ENCODE measurements at regions not wholly inside any gene's neighbourhood (a gene's known extent, or its start where the extent isn't known, plus 50 kb on each side); places are given as distances from the start of the nearest gene placed in this dataset.

DNA sequence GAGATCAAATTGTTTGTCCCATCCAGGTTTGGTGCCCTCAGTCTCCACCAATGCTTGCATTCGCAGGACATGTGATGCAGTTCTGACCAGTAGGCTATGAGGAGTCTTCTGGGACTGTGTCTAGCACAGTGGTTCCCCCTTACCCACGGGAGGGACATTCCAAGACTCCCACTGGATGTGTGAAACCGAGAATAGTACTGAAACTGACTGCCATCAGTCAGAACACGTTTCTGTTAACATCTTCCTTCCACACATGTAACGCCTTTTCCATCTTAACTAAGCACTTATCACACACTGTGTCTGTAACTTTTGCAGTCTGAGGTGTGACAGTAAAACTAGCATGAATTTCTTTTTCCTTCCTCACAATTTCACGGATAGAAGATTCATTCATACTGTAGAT is 74.7 kb downstream of the PTTG1 start:
- H3K79me2 ChIP-seq (ENCODE audit: control insufficient read depth, insufficient read depth, low read length), result no peaks in the 10 kb centered on the region
- no peak overlapping the region for H2AFZ ChIP-seq (ENCODE audit: control insufficient read depth, low read length)
- dilution Hi-C loops (cut with MboI; ENCODE audit: extremely low pct_ligation_motif_present, low sequenced_read_pairs), result no loop called here
- TF ChIP-seq, protein P1, sequence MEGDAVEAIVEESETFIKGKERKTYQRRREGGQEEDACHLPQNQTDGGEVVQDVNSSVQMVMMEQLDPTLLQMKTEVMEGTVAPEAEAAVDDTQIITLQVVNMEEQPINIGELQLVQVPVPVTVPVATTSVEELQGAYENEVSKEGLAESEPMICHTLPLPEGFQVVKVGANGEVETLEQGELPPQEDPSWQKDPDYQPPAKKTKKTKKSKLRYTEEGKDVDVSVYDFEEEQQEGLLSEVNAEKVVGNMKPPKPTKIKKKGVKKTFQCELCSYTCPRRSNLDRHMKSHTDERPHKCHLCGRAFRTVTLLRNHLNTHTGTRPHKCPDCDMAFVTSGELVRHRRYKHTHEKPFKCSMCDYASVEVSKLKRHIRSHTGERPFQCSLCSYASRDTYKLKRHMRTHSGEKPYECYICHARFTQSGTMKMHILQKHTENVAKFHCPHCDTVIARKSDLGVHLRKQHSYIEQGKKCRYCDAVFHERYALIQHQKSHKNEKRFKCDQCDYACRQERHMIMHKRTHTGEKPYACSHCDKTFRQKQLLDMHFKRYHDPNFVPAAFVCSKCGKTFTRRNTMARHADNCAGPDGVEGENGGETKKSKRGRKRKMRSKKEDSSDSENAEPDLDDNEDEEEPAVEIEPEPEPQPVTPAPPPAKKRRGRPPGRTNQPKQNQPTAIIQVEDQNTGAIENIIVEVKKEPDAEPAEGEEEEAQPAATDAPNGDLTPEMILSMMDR (optimal IDR thresholded peaks at IDR 0.05 in 1 of 3, IDR thresholded peaks at IDR 0.05 in 1 of 3, conservative IDR thresholded peaks at IDR 0.05 in 1 of 3; ENCODE audit: extremely low read depth in 1 of 3, insufficient read depth in 2 of 3, low read length in 3 of 3), result no peak
- TF ChIP-seq EZH2 (IDR thresholded peaks at IDR 0.05; ENCODE audit: low read length), result no peak
- H3K4me3 ChIP-seq (ENCODE audit: control insufficient read depth in 2 of 3, extremely low read depth in 1 of 3, insufficient read depth in 2 of 3, low read depth in 1 of 3, low read length in 3 of 3), result no peak overlapping the region
- no peaks in the 10 kb centered on the region for H3K27me3 ChIP-seq (ENCODE audit: control insufficient read depth, extremely low read depth, insufficient read depth, low read length)
- no peaks in the 10 kb centered on the region for H4K20me1 ChIP-seq (ENCODE audit: control insufficient read depth, extremely low read depth, insufficient read depth, low read length)
- no peaks in the 10 kb centered on the region for H3K36me3 ChIP-seq (ENCODE audit: control insufficient read depth in 2 of 2, extremely low read depth in 1 of 2, insufficient read depth in 2 of 2, low read length in 2 of 2)
- H3K4me1 ChIP-seq (ENCODE audit: control insufficient read depth, extremely low read depth, insufficient read depth, low read length), result no peaks in the 10 kb centered on the region
- DNase-seq (ENCODE audit: low read depth, low spot score) (no peak), FAIRE-seq (no peak)
- H3K9me1 ChIP-seq (ENCODE audit: control insufficient read depth, extremely low read depth, insufficient read depth, low read length), result no peaks in the 10 kb centered on the region
- no peak overlapping the region for H3K27ac ChIP-seq (ENCODE audit: control insufficient read depth, insufficient read depth, low read length)
- no peak overlapping the region for H3K9ac ChIP-seq (ENCODE audit: control insufficient read depth, extremely low read depth, insufficient read depth, low read length)
- no peak overlapping the region for H3K4me2 ChIP-seq (ENCODE audit: control insufficient read depth, extremely low read depth, insufficient read depth, low read depth, low read length)
- H3K9me3 ChIP-seq (ENCODE audit: control insufficient read depth, low read depth, low read length), result no peaks in the 10 kb centered on the region

GRCh38 chr5:160496784-160497183 is 75.1 kb downstream of the PTTG1 start:
- DNase-seq (ENCODE audit: low read depth, low spot score) (no peak), FAIRE-seq (no peak)
- Histone ChIP-seq H4K20me1 (ENCODE audit: control insufficient read depth, extremely low read depth, insufficient read depth, low read length) (no peaks in the 10 kb centered on the region), H3K4me2 (ENCODE audit: control insufficient read depth, extremely low read depth, insufficient read depth, low read depth, low read length) (no peak overlapping the region), H3K36me3 (ENCODE audit: control insufficient read depth in 2 of 2, extremely low read depth in 1 of 2, insufficient read depth in 2 of 2, low read length in 2 of 2) (no peaks in the 10 kb centered on the region), H3K4me1 (ENCODE audit: control insufficient read depth, extremely low read depth, insufficient read depth, low read length) (no peaks in the 10 kb centered on the region), H3K9me1 (ENCODE audit: control insufficient read depth, extremely low read depth, insufficient read depth, low read length) (no peaks in the 10 kb centered on the region), H2AFZ (ENCODE audit: control insufficient read depth, low read length) (no peak overlapping the region), H3K4me3 (ENCODE audit: control insufficient read depth in 2 of 3, extremely low read depth in 1 of 3, insufficient read depth in 2 of 3, low read depth in 1 of 3, low read length in 3 of 3) (no peak overlapping the region), H3K9ac (ENCODE audit: control insufficient read depth, extremely low read depth, insufficient read depth, low read length) (no peak overlapping the region), H3K9me3 (ENCODE audit: control insufficient read depth, low read depth, low read length) (no peaks in the 10 kb centered on the region), H3K27me3 (ENCODE audit: control insufficient read depth, extremely low read depth, insufficient read depth, low read length) (no peaks in the 10 kb centered on the region), H3K79me2 (ENCODE audit: control insufficient read depth, insufficient read depth, low read length) (no peaks in the 10 kb centered on the region), H3K27ac (ENCODE audit: control insufficient read depth, insufficient read depth, low read length) (no peak overlapping the region)
- TF ChIP-seq, protein P1 (optimal IDR thresholded peaks at IDR 0.05 in 1 of 3, IDR thresholded peaks at IDR 0.05 in 1 of 3, conservative IDR thresholded peaks at IDR 0.05 in 1 of 3; ENCODE audit: extremely low read depth in 1 of 3, insufficient read depth in 2 of 3, low read length in 3 of 3), result no peak
- no peak for TF ChIP-seq EZH2 (IDR thresholded peaks at IDR 0.05; ENCODE audit: low read length)
- dilution Hi-C loops (cut with MboI; ENCODE audit: extremely low pct_ligation_motif_present, low sequenced_read_pairs), result no loop called here

All from keratinocyte (primary cell).